ENCODE measurements at regions not wholly inside any gene's neighbourhood (a gene's known extent, or its start where the extent isn't known, plus 50 kb on each side); places are given as distances from the start of the nearest gene placed in this dataset.

GRCh38 chrX:137401092-137401491 lies 164.8 kb upstream of the ZIC3 start:
- DNase-seq = no peak
- intact Hi-C loops (cut with DNase I) = no loop called here

GRCh38 chrX:137387646-137388045 lies 178.3 kb upstream of the ZIC3 start:
- intact Hi-C loops (cut with DNase I) = no loop called here
- no peak for DNase-seq

- no peak for DNase-seq
- intact Hi-C loops (cut with DNase I) = no loop called here
Observed at GRCh38 chrX:137366018-137366633, 199.8 kb upstream of the ZIC3 start.

GRCh38 chrX:137363559-137363958 lies 202.4 kb upstream of the ZIC3 start:
- intact Hi-C loops (cut with DNase I) = no loop called here

GRCh38 chrX:137362583-137362982 lies 203.3 kb upstream of the ZIC3 start:
- intact Hi-C loops (cut with DNase I) = no loop called here

More at GRCh38 chrX:137363559-137363958, 202.4 kb upstream of the ZIC3 start:
- no peak for DNase-seq

GRCh38 chrX:137354851-137355250 lies 211.1 kb upstream of the ZIC3 start:
- DNase-seq = no peak
- intact Hi-C loops (cut with DNase I) = no loop called here

More at GRCh38 chrX:137362583-137362982, 203.3 kb upstream of the ZIC3 start:
- no peak for DNase-seq

- DNase-seq = no peak
- intact Hi-C loops (cut with DNase I) = no loop called here
Observed at GRCh38 chrX:137353404-137353803, 212.5 kb upstream of the ZIC3 start.

GRCh38 chrX:137352101-137352660 lies 213.7 kb upstream of the ZIC3 start:
- intact Hi-C loops (cut with DNase I) = no loop called here
- DNase-seq = no peak

GRCh38 chrX:137342969-137343368 lies 223.0 kb upstream of the ZIC3 start:
- intact Hi-C loops (cut with DNase I) = no loop called here

GRCh38 chrX:137313627-137314026 lies 252.3 kb upstream of the ZIC3 start:
- intact Hi-C loops (cut with DNase I) = no loop called here
- DNase-seq = no peak

More at GRCh38 chrX:137342969-137343368, 223.0 kb upstream of the ZIC3 start:
- no peak for DNase-seq

GRCh38 chrX:137305404-137305803 lies 260.5 kb upstream of the ZIC3 start:
- no peak for DNase-seq
- intact Hi-C loops (cut with DNase I) = no loop called here

- no peak for DNase-seq
- intact Hi-C loops (cut with DNase I) = no loop called here
Observed at GRCh38 chrX:137297167-137297566, 263.4 kb upstream of the GPR101 start.

GRCh38 chrX:137290011-137290410 lies 256.2 kb upstream of the GPR101 start:
- intact Hi-C loops (cut with DNase I) = no loop called here
- no peak for DNase-seq

- DNase-seq = no peak
- intact Hi-C loops (cut with DNase I) = no loop called here
Observed at GRCh38 chrX:137287191-137287590, 253.4 kb upstream of the GPR101 start.

- intact Hi-C loops (cut with DNase I) = no loop called here
- DNase-seq = no peak
Observed at GRCh38 chrX:137286423-137286822, 252.6 kb upstream of the GPR101 start.

GRCh38 chrX:137278825-137279224 lies 245.0 kb upstream of the GPR101 start:
- intact Hi-C loops (cut with DNase I) = no loop called here
- DNase-seq = no peak

- DNase-seq = no peak
- intact Hi-C loops (cut with DNase I) = no loop called here
Observed at GRCh38 chrX:137263374-137263773, 229.6 kb upstream of the GPR101 start.

- intact Hi-C loops (cut with DNase I) = no loop called here
- no peak for DNase-seq
Observed at GRCh38 chrX:137245183-137245582, 211.4 kb upstream of the GPR101 start.

- no peak for DNase-seq
- intact Hi-C loops (cut with DNase I) = no loop called here
Observed at GRCh38 chrX:137236837-137237236, 203.0 kb upstream of the GPR101 start.

GRCh38 chrX:137234651-137235402 lies 201.0 kb upstream of the GPR101 start:
- intact Hi-C loops (cut with DNase I) = no loop called here
- DNase-seq = no peak

GRCh38 chrX:137233478-137233877 lies 199.7 kb upstream of the GPR101 start:
- intact Hi-C loops (cut with DNase I) = no loop called here
- DNase-seq = no peak

GRCh38 chrX:137227151-137227550 lies 193.4 kb upstream of the GPR101 start:
- no peak for DNase-seq
- intact Hi-C loops (cut with DNase I) = no loop called here

All from posterior cingulate gyrus (tissue), 11 donors.